Lung (tissue), 11 donors: ENCODE measurements at regions not wholly inside any gene's neighbourhood (a gene's known extent, or its start where the extent isn't known, plus 50 kb on each side); places are given as distances from the start of the nearest gene placed in this dataset.

Experiments used
- ATAC-seq: fragments of 200-7000 bp; cut with Tn5 transposase; one replicate; pipeline ENCODE4 v1.9.1; 2020; ENCODE audit warnings: moderate number of reproducible peaks; ENCODE audit not compliant: insufficient read depth, low FRiP score
- DNase-seq, 3 donors: peaks; one replicate each; pipeline ENCODE4 v3.0.0-alpha.2; 2013 to 2017
- H3K27ac ChIP-seq, 2 donors: one replicate each; pipeline ENCODE4 v1.5.1; 2013; ENCODE audit warnings: mild to moderate bottlenecking in 2 of 2, moderate library complexity in 2 of 2, control low read depth in 1 of 2, inconsistent platforms in 1 of 2, low read depth in 1 of 2, low read length in 1 of 2
- H3K27me3 ChIP-seq, 3 donors: one replicate each; pipeline ENCODE4 v1.5.1; 2013; ENCODE audit warnings: low read length in 2 of 3; ENCODE audit not compliant: control insufficient read depth in 3 of 3, insufficient read depth in 3 of 3
- H3K36me3 ChIP-seq, 4 donors: one replicate each; pipeline ENCODE4 v1.5.1; 2013; ENCODE audit warnings: low read length in 4 of 4, mild to moderate bottlenecking in 1 of 4, moderate library complexity in 1 of 4; ENCODE audit not compliant: control insufficient read depth in 4 of 4, insufficient read depth in 4 of 4
- H3K4me1 ChIP-seq, 5 donors: one replicate each; pipeline ENCODE4 v1.5.1; 2013; ENCODE audit warnings: low read length in 5 of 5, mild to moderate bottlenecking in 2 of 5, moderate library complexity in 1 of 5; ENCODE audit not compliant: control insufficient read depth in 5 of 5, insufficient read depth in 5 of 5
- H3K4me3 ChIP-seq: one replicate; pipeline ENCODE4 v1.5.1; 2013; ENCODE audit warnings: mild to moderate bottlenecking, control low read depth, moderate library complexity
- H3K9ac ChIP-seq, 2 donors: one replicate each; pipeline ENCODE4 v1.5.1; 2013; ENCODE audit warnings: low read length in 2 of 2, control low read depth in 1 of 2; ENCODE audit not compliant: insufficient read depth in 1 of 2
- H3K9me3 ChIP-seq, 4 donors: one replicate each; pipeline ENCODE4 v1.5.1; 2013; ENCODE audit warnings: low read length in 3 of 4, mild to moderate bottlenecking in 1 of 4, moderate library complexity in 1 of 4; ENCODE audit not compliant: control insufficient read depth in 4 of 4, insufficient read depth in 3 of 4
- CTCF ChIP-seq: IDR thresholded peaks from 2 replicates; pipeline ENCODE4 v1.5.1; 2012; ENCODE audit warnings: mild to moderate bottlenecking; ENCODE audit errors: control extremely low read depth, extremely low read depth
- WGBS, 2 donors: extraction: QIAGEN DNeasy Blood & Tissue Kit; methylation state at CpG; one replicate each; pipeline ENCODE4 v1.1.7; 2013; 5-methylcytosine and 5-hydroxymethylcytosine counted together
- donor health status: control.
- donor health status: control.
- donor health status: Bipolar disorder and iron deficiency.
- donor health status: healthy.
- donor health status: DM: yes; HTN: yes; CAD: no.

GRCh38 chr10:33421789-33422462, 87.5 kb upstream of the NRP1 start:
- no peak for TF ChIP-seq CTCF
- Histone ChIP-seq H3K9ac (no peak overlapping the region), H3K9me3 (no peaks in the 10 kb centered on the region), H3K27ac (no peak overlapping the region), H3K36me3 (no peaks in the 10 kb centered on the region), H3K4me1 (peaks cover 0 to 5% (median 0%) of the 10 kb centered on the region in 5 donors), H3K4me3 (no peak overlapping the region), H3K27me3 (no peaks in the 10 kb centered on the region)
- WGBS, 2 donors: 79 to 92% methylated on average over 5 of the region's 5 CpGs
- ATAC-seq (peak; percentile 61), DNase-seq (no peak)

GRCh38 chr10:33419311-33419710, 84.8 kb upstream of the NRP1 start:
- Histone ChIP-seq H3K4me1 (peaks cover 0 to 5% (median 0%) of the 10 kb centered on the region in 5 donors), H3K27me3 (no peaks in the 10 kb centered on the region), H3K9me3 (no peaks in the 10 kb centered on the region), H3K36me3 (no peaks in the 10 kb centered on the region), H3K9ac (peak overlapping the region in 1 of 2 donors; percentile 23), H3K27ac (no peak overlapping the region), H3K4me3 (no peak overlapping the region)
- ATAC-seq (no peak), DNase-seq (peak in 1 of 3 donors; percentile 32)
- whole genome bisulfite sequencing, 2 donors: 28 to 34% methylated on average over 3 of the region's 3 CpGs
- TF ChIP-seq CTCF: no peak

DNA sequence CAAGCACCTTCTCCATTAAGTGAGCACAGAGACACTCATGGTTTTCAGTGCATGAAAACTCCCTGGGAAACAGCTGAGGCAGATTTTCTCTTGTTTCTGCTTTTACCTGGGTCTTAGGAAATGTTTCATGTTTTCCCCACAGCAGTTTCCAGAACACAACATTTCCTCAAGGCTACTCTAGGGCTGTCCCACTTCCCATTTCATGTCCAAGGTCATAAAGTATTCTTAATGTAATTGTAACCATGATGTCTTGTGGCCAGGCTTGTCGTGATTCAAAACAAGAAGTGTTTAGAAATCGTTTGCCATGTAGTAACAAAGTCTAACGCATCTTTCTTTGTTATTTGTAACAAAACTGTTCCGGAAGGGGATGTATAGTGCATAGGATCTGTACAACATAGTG, 83.8 kb upstream of the NRP1 start:
- DNase-seq (no peak), ATAC-seq (no peak)
- H3K36me3 ChIP-seq: no peaks in the 10 kb centered on the region
- peaks cover 0 to 6% (median 3%) of the 10 kb centered on the region in 5 donors for H3K4me1 ChIP-seq
- H3K27ac ChIP-seq: no peak overlapping the region
- no peaks in the 10 kb centered on the region for H3K27me3 ChIP-seq
- 65 to 67% methylated on average over 4 of the region's 4 CpGs for WGBS, 2 donors
- H3K9me3 ChIP-seq: no peaks in the 10 kb centered on the region
- H3K4me3 ChIP-seq: no peak overlapping the region
- H3K9ac ChIP-seq: no peak overlapping the region
- TF ChIP-seq CTCF: no peak

GRCh38 chr10:33416691-33417090, 82.2 kb upstream of the NRP1 start:
- TF ChIP-seq CTCF: no peak
- 94% methylated on average over 6 of the region's 6 CpGs for WGBS, 2 donors
- no peak for ATAC-seq
- DNase-seq: no peak
- H3K9me3 ChIP-seq: no peaks in the 10 kb centered on the region
- H3K27me3 ChIP-seq: no peaks in the 10 kb centered on the region
- no peak overlapping the region for H3K4me3 ChIP-seq
- peaks cover 0 to 18% (median 7%) of the 10 kb centered on the region in 5 donors for H3K4me1 ChIP-seq
- H3K36me3 ChIP-seq: no peaks in the 10 kb centered on the region
- no peak overlapping the region for H3K9ac ChIP-seq
- H3K27ac ChIP-seq: no peak overlapping the region
